GM23338 (cell line): ENCODE measurements at regions not wholly inside any gene's neighbourhood (a gene's known extent, or its start where the extent isn't known, plus 50 kb on each side); places are given as distances from the start of the nearest gene placed in this dataset.
A peak's percentile ranks its signal among the peaks of the same experiment; 100 is the strongest.

Experiments used
- ATAC-seq: fragments of 200-7000 bp; cut with Tn5 transposase; 3 replicates; pipeline ENCODE4 v1.9.1; 2020
- DNase-seq: peaks from one replicate; pipeline ENCODE4 v3.0.0-alpha.2; 2015; ENCODE audit warnings: low spot score
- H2AFZ ChIP-seq: fragments of 200-600 bp; sonication (generic); 2 replicates; pipeline ENCODE4 v1.8.0; 2016; ENCODE audit warnings: antibody characterized with exemption, mild to moderate bottlenecking, moderate library complexity
- H3F3A ChIP-seq: fragments of 200-600 bp; sonication (generic); replicated peaks from 2 replicates; pipeline ENCODE4 v1.8.0; 2017; ENCODE audit warnings: antibody characterized with exemption, mixed run types, low read depth
- H3K27ac ChIP-seq: fragments of 200-600 bp; sonication (generic); 2 replicates; pipeline ENCODE4 v1.6.1; 2016; ENCODE audit warnings: low read depth
- H3K27me3 ChIP-seq: fragments of 200-600 bp; sonication (generic); 2 replicates; pipeline ENCODE4 v1.8.0; 2016; ENCODE audit warnings: mild to moderate bottlenecking, mixed run types, moderate library complexity; ENCODE audit not compliant: insufficient read depth
- H3K36me3 ChIP-seq: fragments of 200-600 bp; sonication (generic); 2 replicates; pipeline ENCODE4 v1.8.0; 2016; ENCODE audit warnings: mild to moderate bottlenecking; ENCODE audit not compliant: insufficient read depth
- H3K4me1 ChIP-seq: fragments of 200-600 bp; sonication (generic); 2 replicates; pipeline ENCODE4 v1.8.0; 2016; ENCODE audit warnings: mild to moderate bottlenecking, moderate library complexity; ENCODE audit not compliant: insufficient read depth
- H3K4me2 ChIP-seq: fragments of 200-600 bp; sonication (generic); 2 replicates; pipeline ENCODE4 v1.7.1; 2017; ENCODE audit warnings: mixed run types
- H3K4me3 ChIP-seq: fragments of 200-600 bp; sonication (generic); 2 replicates; pipeline ENCODE4 v1.6.1; 2016; ENCODE audit warnings: mixed run types
- H3K79me2 ChIP-seq: fragments of 200-600 bp; sonication (generic); replicated peaks from 2 replicates; pipeline ENCODE4 v1.8.0; 2017; ENCODE audit warnings: mild to moderate bottlenecking; ENCODE audit not compliant: insufficient read depth
- H3K9me2 ChIP-seq: fragments of 200-600 bp; sonication (generic); 2 replicates; pipeline ENCODE4 v1.8.0; 2017; ENCODE audit not compliant: insufficient read depth
- H4K20me1 ChIP-seq: fragments of 200-600 bp; sonication (generic); replicated peaks from 2 replicates; pipeline ENCODE4 v1.8.0; 2017; ENCODE audit warnings: mild to moderate bottlenecking; ENCODE audit not compliant: insufficient read depth
- H3K27ac Mint-ChIP-seq: 2 replicates; pipeline ENCODE4 v1.8.0; 2020; ENCODE audit warnings: inconsistent platforms, mild to moderate bottlenecking, moderate library complexity, mixed read lengths
- H3K27me3 Mint-ChIP-seq: 3 replicates; pipeline ENCODE4 v1.8.0; 2022; ENCODE audit warnings: low read depth, mild to moderate bottlenecking, moderate library complexity, mixed read lengths, inconsistent platforms; ENCODE audit not compliant: insufficient read depth, poor library complexity
- H3K36me3 Mint-ChIP-seq: 3 replicates; pipeline ENCODE4 v1.8.0; 2021; ENCODE audit warnings: low read depth, mild to moderate bottlenecking, inconsistent platforms, moderate library complexity, mixed read lengths
- H3K4me1 Mint-ChIP-seq: 3 replicates; pipeline ENCODE4 v1.8.0; 2020; ENCODE audit warnings: mild to moderate bottlenecking, inconsistent platforms, mixed read lengths
- H3K4me3 Mint-ChIP-seq: 3 replicates; pipeline ENCODE4 v1.8.0; 2021; ENCODE audit warnings: moderate library complexity, mild to moderate bottlenecking, inconsistent platforms, mixed read lengths
- H3K9me3 Mint-ChIP-seq: 3 replicates; pipeline ENCODE4 v1.8.0; 2020; ENCODE audit warnings: moderate library complexity, mild to moderate bottlenecking, inconsistent platforms, mixed read lengths
- CREB1 ChIP-seq: fragments of 250-450 bp; sonication (Bioruptor Pico); IDR thresholded peaks from 2 replicates; pipeline ENCODE4 v1.5.0; 2020; ENCODE audit warnings: low read depth, mild to moderate bottlenecking, moderate library complexity
- EZH2 ChIP-seq: fragments of 200-600 bp; sonication (generic); IDR thresholded peaks from one replicate; pipeline ENCODE4 v1.8.0; 2017; ENCODE audit warnings: antibody characterized with exemption, mild to moderate bottlenecking, low read depth; ENCODE audit not compliant: unreplicated experiment
- JUNB ChIP-seq: IDR thresholded peaks from one replicate; pipeline ENCODE4 v1.6.1; 2016; ENCODE audit warnings: antibody characterized with exemption; ENCODE audit not compliant: unreplicated experiment
- NANOG ChIP-seq: IDR thresholded peaks from 2 replicates; pipeline ENCODE4 v1.6.1; 2016; ENCODE audit warnings: antibody characterized with exemption, borderline replicate concordance
- POLR2AphosphoS5 ChIP-seq: IDR thresholded peaks from 2 replicates; pipeline ENCODE4 v1.6.1; 2016; ENCODE audit warnings: antibody characterized with exemption, low read depth
- STAT1 ChIP-seq: IDR thresholded peaks from one replicate; pipeline ENCODE4 v1.6.1; 2016; ENCODE audit warnings: antibody characterized with exemption; ENCODE audit not compliant: unreplicated experiment
- ZNF114 ChIP-seq: fragments of 250-450 bp; sonication (Bioruptor Pico); IDR thresholded peaks from 2 replicates; pipeline ENCODE4 v1.5.0; 2020; ENCODE audit warnings: mild to moderate bottlenecking, moderate library complexity
- ZNF331 ChIP-seq: fragments of 250-450 bp; sonication (Bioruptor Pico); IDR thresholded peaks from 2 replicates; pipeline ENCODE4 v1.5.0; 2020; ENCODE audit warnings: low read depth, mild to moderate bottlenecking, moderate library complexity
- TF ChIP-seq, protein P1 (sequence below): fragments of 250-450 bp; sonication (Bioruptor Pico); IDR thresholded peaks from 2 replicates; pipeline ENCODE4 v1.5.0; 2020; ENCODE audit warnings: mild to moderate bottlenecking, moderate library complexity
- TF ChIP-seq, protein P2 (sequence below), 2 experiments: fragments of 200-600 bp in 1 of 2; sonication (generic) in 1 of 2; conservative IDR thresholded peaks; 2 replicates each; pipeline versions ENCODE4 v1.5.1 to v1.6.1; 2016 to 2017; ENCODE audit warnings: antibody characterized with exemption in 2 of 2, low read depth in 2 of 2, mild to moderate bottlenecking in 2 of 2, moderate library complexity in 1 of 2
- TF ChIP-seq, protein P3 (sequence below): IDR thresholded peaks from one replicate; pipeline ENCODE4 v1.6.1; 2018; ENCODE audit warnings: antibody characterized with exemption; ENCODE audit not compliant: unreplicated experiment
- TF ChIP-seq, protein P4 (sequence below): IDR thresholded peaks from 2 replicates; pipeline ENCODE4 v1.6.1; 2016; ENCODE audit warnings: antibody characterized with exemption

DNA sequence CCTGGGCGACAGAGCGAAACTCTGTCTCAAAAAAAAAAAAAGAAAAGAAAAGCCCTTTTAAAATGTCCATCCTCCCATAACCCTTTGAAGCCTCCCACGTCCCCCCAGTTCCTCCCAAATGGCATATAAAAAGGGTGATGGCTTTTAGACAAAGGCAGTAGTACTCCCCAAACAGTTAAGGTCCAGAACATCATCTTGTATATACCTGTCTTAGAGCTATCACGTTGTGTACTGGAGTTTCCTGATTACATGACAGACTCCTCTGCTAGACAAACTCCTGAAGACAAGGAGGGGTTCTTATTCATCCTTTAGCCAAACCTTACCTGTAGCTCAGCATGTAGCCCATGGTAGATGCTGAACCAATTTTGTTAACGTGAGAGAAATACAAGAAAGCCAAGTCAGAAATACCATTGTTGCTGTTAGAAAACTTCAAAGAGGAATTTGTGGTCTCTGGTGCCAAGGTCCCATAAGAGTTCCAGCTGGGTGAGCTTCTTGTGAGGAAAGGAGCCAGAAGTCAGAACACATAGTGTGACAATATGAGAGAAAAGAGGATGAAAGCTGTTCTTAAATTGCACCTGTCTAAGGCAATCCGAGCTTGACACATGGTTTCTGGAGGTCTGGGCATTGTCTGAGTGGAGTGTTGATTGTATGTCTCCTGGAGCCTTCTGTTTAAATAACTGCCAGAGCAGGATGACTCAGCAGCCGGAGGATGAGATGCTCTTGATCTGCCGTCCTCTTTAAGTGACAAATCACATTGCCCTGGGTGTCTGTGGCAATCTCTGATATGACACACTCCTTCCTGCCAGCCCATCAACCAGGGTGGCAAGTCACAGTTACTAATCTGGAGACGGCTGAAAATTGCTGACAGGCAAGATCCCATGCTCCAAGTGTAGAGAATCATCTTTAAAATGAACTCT lies 69.1 kb downstream of the ARRDC3 start:
- no peaks in the 10 kb centered on the region for H3K36me3 Mint-ChIP-seq
- H3K9me2 ChIP-seq, result no peaks in the 10 kb centered on the region
- H3K4me3 ChIP-seq, result no peak overlapping the region
- H3K9me3 Mint-ChIP-seq, result no peaks in the 10 kb centered on the region
- H4K20me1 ChIP-seq, result no peaks in the 10 kb centered on the region
- no peak for DNase-seq
- H3K36me3 ChIP-seq, result no peaks in the 10 kb centered on the region
- peaks cover 26% of the 10 kb centered on the region for H3K4me1 Mint-ChIP-seq
- ATAC-seq, result no peak
- H3K27ac Mint-ChIP-seq, result peak overlapping the region; percentile 3; the same call in 1 of the 2 replicates
- 0 out of 2 replicates have a peak, but pooled peaks cover 4% of the 10 kb centered on the region for H3K4me1 ChIP-seq
- no peaks in the 10 kb centered on the region; the same call in 1 of the 2 replicates for H3F3A ChIP-seq
- peak overlapping the region; percentile 54 for H2AFZ ChIP-seq
- no peaks in the 10 kb centered on the region for H3K27me3 ChIP-seq
- H3K79me2 ChIP-seq, result no peaks in the 10 kb centered on the region
- H3K27me3 Mint-ChIP-seq, result peaks cover 5% of the 10 kb centered on the region
- no peak overlapping the region for H3K27ac ChIP-seq
- no peak for TF ChIP-seq STAT1
- TF ChIP-seq ZNF114, result no peak
- TF ChIP-seq CREB1 (CRISPR knock-in tag), result no peak
- TF ChIP-seq EZH2, result no peak
- TF ChIP-seq, protein P1, sequence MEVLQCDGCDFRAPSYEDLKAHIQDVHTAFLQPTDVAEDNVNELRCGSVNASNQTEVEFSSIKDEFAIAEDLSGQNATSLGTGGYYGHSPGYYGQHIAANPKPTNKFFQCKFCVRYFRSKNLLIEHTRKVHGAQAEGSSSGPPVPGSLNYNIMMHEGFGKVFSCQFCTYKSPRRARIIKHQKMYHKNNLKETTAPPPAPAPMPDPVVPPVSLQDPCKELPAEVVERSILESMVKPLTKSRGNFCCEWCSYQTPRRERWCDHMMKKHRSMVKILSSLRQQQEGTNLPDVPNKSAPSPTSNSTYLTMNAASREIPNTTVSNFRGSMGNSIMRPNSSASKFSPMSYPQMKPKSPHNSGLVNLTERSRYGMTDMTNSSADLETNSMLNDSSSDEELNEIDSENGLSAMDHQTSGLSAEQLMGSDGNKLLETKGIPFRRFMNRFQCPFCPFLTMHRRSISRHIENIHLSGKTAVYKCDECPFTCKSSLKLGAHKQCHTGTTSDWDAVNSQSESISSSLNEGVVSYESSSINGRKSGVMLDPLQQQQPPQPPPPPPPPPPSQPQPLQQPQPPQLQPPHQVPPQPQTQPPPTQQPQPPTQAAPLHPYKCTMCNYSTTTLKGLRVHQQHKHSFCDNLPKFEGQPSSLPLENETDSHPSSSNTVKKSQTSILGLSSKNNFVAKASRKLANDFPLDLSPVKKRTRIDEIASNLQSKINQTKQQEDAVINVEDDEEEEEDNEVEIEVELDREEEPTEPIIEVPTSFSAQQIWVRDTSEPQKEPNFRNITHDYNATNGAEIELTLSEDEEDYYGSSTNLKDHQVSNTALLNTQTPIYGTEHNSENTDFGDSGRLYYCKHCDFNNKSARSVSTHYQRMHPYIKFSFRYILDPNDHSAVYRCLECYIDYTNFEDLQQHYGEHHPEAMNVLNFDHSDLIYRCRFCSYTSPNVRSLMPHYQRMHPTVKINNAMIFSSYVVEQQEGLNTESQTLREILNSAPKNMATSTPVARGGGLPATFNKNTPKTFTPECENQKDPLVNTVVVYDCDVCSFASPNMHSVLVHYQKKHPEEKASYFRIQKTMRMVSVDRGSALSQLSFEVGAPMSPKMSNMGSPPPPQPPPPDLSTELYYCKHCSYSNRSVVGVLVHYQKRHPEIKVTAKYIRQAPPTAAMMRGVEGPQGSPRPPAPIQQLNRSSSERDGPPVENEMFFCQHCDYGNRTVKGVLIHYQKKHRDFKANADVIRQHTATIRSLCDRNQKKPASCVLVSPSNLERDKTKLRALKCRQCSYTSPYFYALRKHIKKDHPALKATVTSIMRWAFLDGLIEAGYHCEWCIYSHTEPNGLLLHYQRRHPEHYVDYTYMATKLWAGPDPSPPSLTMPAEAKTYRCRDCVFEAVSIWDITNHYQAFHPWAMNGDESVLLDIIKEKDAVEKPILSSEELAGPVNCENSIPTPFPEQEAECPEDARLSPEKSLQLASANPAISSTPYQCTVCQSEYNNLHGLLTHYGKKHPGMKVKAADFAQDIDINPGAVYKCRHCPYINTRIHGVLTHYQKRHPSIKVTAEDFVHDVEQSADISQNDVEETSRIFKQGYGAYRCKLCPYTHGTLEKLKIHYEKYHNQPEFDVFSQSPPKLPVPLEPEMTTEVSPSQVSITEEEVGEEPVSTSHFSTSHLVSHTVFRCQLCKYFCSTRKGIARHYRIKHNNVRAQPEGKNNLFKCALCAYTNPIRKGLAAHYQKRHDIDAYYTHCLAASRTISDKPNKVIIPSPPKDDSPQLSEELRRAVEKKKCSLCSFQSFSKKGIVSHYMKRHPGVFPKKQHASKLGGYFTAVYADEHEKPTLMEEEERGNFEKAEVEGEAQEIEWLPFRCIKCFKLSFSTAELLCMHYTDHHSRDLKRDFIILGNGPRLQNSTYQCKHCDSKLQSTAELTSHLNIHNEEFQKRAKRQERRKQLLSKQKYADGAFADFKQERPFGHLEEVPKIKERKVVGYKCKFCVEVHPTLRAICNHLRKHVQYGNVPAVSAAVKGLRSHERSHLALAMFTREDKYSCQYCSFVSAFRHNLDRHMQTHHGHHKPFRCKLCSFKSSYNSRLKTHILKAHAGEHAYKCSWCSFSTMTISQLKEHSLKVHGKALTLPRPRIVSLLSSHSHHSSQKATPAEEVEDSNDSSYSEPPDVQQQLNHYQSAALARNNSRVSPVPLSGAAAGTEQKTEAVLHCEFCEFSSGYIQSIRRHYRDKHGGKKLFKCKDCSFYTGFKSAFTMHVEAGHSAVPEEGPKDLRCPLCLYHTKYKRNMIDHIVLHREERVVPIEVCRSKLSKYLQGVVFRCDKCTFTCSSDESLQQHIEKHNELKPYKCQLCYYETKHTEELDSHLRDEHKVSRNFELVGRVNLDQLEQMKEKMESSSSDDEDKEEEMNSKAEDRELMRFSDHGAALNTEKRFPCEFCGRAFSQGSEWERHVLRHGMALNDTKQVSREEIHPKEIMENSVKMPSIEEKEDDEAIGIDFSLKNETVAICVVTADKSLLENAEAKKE (CRISPR knock-in tag), result no peak
- TF ChIP-seq, protein P2, sequence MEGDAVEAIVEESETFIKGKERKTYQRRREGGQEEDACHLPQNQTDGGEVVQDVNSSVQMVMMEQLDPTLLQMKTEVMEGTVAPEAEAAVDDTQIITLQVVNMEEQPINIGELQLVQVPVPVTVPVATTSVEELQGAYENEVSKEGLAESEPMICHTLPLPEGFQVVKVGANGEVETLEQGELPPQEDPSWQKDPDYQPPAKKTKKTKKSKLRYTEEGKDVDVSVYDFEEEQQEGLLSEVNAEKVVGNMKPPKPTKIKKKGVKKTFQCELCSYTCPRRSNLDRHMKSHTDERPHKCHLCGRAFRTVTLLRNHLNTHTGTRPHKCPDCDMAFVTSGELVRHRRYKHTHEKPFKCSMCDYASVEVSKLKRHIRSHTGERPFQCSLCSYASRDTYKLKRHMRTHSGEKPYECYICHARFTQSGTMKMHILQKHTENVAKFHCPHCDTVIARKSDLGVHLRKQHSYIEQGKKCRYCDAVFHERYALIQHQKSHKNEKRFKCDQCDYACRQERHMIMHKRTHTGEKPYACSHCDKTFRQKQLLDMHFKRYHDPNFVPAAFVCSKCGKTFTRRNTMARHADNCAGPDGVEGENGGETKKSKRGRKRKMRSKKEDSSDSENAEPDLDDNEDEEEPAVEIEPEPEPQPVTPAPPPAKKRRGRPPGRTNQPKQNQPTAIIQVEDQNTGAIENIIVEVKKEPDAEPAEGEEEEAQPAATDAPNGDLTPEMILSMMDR (conservative IDR thresholded peaks at IDR 0.05; ENCODE audit: low read depth in 2 of 2), result no peak
- TF ChIP-seq, protein P3, sequence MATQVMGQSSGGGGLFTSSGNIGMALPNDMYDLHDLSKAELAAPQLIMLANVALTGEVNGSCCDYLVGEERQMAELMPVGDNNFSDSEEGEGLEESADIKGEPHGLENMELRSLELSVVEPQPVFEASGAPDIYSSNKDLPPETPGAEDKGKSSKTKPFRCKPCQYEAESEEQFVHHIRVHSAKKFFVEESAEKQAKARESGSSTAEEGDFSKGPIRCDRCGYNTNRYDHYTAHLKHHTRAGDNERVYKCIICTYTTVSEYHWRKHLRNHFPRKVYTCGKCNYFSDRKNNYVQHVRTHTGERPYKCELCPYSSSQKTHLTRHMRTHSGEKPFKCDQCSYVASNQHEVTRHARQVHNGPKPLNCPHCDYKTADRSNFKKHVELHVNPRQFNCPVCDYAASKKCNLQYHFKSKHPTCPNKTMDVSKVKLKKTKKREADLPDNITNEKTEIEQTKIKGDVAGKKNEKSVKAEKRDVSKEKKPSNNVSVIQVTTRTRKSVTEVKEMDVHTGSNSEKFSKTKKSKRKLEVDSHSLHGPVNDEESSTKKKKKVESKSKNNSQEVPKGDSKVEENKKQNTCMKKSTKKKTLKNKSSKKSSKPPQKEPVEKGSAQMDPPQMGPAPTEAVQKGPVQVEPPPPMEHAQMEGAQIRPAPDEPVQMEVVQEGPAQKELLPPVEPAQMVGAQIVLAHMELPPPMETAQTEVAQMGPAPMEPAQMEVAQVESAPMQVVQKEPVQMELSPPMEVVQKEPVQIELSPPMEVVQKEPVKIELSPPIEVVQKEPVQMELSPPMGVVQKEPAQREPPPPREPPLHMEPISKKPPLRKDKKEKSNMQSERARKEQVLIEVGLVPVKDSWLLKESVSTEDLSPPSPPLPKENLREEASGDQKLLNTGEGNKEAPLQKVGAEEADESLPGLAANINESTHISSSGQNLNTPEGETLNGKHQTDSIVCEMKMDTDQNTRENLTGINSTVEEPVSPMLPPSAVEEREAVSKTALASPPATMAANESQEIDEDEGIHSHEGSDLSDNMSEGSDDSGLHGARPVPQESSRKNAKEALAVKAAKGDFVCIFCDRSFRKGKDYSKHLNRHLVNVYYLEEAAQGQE, result no peak
- TF ChIP-seq POLR2AphosphoS5, result no peak
- TF ChIP-seq, protein P4, sequence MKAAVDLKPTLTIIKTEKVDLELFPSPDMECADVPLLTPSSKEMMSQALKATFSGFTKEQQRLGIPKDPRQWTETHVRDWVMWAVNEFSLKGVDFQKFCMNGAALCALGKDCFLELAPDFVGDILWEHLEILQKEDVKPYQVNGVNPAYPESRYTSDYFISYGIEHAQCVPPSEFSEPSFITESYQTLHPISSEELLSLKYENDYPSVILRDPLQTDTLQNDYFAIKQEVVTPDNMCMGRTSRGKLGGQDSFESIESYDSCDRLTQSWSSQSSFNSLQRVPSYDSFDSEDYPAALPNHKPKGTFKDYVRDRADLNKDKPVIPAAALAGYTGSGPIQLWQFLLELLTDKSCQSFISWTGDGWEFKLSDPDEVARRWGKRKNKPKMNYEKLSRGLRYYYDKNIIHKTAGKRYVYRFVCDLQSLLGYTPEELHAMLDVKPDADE, result no peak
- no peak for TF ChIP-seq JUNB
- no peak for TF ChIP-seq ZNF331 (CRISPR knock-in tag)
- no peak for TF ChIP-seq NANOG
- 0 out of 2 replicates have a peak overlapping the region, but pooled peaks have one; percentile 38 for H3K4me2 ChIP-seq
- H3K4me3 Mint-ChIP-seq, result no peak overlapping the region
